Umbilical cord (tissue), 1 donor: ENCODE measurements at regions not wholly inside any gene's neighbourhood (a gene's known extent, or its start where the extent isn't known, plus 50 kb on each side); places are given as distances from the start of the nearest gene placed in this dataset.
A peak's percentile ranks its signal among the peaks of the same experiment; 100 is the strongest.
"Not testable (repeated sequence)": the region's sequence is repeated elsewhere in the genome, so short reads cannot be mapped to it uniquely, and the experiment has no call there.

Experiments used
- DNase-seq: peaks from one replicate; pipeline ENCODE4 v3.0.0-alpha.2; 2015; ENCODE audit warnings: low spot score

DNA sequence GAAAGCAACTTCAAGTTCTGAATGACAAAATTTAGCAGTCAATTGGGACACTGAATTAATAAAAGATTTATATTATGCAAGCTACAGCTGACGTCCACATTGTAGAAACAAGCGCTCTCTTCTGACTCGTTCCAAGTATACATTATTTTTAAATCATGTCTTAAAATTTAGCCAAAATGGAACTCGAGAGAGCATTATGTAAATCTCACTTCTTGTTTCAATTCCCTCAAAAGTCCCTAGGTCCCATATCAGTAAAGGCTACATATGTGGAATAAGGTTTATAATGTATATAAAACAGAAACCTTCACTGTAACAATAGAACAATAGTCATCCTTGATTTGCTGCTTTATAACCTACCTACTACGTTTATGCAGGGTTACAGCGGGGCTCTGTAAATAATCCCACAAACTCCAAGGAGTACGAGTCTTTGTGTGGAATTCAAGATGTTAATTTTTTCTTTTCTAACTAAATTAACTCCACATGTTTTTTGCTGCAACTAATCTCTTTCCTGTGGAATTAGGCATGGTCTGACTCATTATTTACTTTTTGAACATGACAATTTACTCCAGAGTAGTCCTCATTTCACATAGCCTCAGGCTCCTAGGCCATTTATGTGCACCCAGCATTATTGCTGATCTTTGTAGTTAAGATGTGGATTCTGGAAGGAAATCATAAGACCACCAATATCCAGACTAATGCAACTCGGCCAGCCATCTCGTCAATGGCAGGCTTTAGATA lies 785.1 kb downstream of the LTN1 start:
- DNase-seq = peak; percentile 69

DNA sequence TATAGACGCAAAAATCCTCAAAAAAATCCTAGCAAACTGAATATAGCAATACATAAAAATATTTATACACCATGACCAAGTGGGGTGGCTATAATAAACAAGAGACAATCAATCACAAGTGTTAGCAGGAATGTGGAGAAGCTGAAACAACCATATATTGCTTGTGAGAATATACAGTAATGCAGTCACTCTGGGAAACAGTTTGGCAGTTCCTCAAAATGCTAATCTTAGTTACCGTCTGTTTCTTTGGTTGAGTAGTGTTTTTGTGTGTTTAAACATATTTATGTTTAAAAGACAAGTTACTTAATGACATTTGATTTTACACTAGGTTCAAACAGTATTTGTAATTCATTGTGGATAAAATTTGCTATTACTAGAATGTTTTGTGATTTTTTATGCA lies 792.0 kb downstream of the LTN1 start:
- DNase-seq = peak; percentile 70

DNA sequence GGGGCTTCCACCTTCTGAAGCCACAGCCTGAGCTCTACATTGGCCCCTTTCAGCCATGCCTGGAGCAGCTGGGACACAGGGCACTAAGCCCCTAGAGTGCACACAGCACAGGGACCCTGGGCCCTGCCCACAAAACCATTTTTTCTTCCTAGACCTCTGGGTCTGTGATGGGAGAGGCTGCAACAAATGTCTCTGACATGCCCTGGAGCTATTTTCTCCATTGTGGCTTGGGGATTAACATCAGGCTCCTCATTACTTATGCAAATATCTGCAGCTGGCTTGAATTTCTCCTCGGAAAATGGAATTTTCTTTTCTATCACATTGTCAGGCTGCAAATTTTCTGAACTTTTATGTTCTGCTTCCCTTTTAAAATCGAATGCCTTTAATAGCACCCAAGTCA lies 795.7 kb downstream of the LTN1 start:
- no peak for DNase-seq

DNA sequence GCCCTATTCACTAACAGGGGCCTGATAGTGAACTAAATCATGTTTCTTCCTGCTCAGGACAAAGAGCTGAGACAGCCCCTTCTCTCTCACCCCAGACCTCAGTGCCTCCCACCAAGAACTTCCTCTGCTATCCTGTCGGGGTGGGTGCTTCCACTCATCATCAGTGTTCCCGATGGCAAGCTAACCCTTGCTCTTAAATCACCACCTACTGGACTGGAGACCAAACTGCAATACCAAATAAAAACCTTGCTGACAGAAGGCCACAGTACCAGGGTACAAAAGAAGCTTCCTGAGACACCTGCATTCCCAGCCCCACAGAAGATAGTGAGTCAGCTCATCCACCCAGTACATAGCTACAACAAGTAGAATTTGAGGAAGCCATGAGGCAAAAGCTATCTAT lies 799.5 kb downstream of the LTN1 start:
- no peak for DNase-seq

DNA sequence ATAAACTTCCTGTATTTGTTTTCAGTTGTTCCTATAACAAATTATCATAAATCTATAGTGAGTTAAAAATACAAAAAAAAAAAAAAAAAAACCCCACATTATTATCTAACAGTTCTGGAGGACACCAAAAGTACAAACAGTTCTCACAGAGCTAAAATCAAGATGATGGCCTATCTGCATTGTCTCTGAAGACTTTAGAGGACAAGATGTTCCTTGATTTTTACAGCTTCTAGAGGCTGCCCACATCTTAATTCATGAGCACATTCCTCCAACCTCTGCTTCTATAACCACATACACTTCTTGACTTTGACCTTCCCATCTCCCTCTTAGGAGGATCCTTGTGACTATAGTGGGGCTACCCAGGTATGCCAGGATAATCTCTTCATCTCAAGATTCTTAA lies 806.1 kb downstream of the LTN1 start:
- DNase-seq = no peak

DNA sequence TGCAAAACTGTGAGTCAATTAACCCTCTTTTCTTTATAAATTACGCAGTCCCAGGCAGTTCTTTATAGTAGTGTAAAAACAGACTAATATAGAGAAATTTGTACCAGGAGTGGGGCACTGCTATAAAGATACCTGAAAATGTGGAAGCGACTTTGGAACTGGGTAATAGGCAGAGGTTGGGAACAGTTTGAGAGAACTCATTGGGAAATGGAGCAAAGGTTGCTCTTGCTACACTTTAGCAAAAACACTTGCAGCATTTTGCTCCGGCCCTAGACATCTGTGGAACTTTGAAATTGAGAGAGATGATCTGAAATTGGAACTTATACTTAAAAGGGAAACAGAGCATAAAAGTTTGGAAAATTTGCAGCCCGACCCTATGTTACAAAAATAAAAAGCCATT lies 810.9 kb downstream of the LTN1 start:
- no peak for DNase-seq

DNA sequence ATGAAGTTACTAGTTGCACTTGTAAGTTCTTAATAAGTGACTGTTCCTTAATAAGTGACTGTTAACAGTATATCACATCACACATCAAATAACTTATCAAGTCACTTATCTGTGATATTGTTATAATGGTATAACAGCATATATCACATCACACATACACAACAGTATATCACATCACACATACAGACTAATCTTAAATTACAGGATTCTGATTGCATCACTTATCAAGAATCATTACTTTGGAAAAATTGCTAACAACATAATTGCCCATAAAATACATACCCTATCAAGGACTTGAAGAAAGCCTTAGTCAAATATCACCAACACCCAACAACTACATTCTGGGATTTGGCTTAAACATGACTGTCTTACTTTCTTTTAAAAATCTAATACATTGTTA lies 813.5 kb downstream of the LTN1 start:
- DNase-seq = no peak

DNA sequence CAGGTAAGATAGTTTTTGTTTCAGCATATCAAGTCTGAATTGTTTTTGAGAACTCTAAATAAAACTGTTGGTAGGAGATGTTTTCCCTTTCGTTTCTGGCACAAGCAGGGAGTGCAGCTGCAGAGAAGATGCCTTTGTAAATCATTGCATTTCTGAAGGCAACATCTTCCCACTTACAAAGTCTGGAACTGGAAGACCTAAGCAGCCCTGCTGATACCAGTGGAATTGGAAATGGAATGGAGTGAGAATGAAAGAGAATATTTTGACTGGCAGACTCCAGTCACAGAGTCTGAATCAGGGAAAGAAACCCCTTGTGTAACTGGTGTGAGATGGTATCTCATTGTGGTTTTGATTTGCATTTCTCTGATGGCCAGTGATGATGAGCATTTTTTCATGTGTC lies 815.6 kb downstream of the LTN1 start:
- no peak for DNase-seq

DNA sequence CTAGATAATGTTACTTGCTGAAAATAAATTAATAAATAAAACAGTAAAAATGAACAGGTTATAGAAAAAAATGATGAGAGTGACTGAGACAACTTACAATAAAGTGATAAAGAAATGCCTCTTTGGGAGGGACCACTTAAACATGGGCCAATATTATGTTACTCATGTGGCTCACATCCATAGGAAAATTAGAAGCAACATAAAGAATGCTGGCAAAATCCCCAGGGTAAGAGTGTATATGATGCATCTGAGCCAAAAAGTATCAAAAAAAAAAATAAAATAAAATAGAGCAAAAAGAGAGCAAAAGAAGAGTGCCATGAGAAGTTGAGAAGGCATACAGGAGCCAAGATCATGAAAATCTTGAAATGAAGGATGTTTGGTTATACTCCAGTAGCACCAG lies 818.0 kb downstream of the LTN1 start:
- peak; percentile 25 for DNase-seq

DNA sequence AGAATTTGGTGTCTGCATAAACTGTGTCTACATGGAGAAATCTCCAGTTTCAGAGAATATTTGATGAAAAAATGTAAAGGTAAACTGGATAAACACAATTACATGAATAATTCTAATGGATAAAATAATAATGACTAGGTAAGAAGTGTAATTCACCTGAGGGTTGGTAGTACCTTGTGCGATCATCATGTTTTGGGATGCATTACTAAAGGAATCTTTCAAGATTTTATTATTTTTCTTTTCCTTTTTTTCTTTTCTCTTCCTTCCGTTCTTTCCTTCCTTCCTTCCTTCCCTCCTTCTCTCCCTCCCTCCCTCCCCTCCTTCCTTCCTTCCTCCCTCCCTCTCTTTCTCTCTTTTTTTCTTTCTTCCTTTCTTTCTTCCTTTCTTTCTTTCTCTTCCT lies 818.7 kb downstream of the LTN1 start:
- no peak for DNase-seq

DNA sequence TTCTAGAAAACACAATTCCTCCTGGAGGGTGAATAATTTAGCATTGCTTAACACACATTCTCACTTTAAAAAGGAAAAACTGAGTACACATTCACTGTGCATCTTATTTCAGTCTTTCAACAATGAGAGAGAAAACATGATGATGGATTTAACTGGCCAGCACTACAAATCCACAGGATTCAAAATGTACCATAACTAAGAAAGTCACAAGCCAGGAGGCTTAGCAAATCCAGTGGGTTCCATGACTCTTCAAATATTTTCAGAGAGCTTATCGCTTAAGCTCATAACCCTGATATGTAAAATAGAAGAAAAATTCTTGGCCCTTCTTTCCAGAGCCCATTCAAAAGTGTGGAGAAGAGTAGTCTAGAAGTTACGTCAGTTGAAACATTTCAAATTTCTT lies 820.3 kb downstream of the LTN1 start:
- DNase-seq = peak; percentile 92

DNA sequence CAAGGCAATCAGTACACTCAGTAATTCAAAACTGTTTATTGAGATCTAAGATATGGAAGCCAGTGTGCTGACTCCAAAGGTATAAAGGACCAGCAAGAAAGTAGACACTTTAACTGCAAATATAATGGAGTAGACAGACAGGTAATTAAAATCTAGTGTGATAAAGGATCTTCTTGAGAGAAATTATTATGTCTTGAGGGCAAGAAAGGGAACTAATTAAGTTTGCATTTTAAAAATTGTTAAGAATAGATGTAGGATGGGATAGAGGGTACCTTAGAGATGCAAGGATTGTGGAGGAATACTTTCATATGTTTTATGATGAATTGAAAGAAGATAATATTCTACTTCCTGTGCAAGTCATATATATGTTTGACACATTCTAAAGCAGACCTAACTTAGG lies 825.3 kb downstream of the LTN1 start:
- DNase-seq = no peak

DNA sequence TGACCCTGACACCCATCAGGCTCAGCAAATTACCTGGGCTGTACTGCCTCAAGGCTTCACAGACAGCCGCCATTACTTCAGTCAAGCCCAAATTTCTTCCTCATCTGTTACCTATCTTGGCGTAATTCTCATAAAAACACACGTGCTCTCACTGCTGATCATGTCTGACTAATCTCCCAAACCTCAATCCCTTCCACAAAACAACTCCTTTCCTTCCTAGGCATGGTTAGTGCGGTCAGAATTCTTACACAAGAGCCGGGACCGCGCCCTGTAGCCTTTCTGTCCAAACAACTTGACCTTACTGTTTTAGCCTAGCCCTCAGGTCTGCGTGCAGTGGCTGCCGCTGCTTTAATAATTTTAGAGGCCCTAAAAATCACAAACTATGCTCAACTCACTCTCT lies 828.2 kb downstream of the LTN1 start:
- DNase-seq = not testable (repeated sequence)

DNA sequence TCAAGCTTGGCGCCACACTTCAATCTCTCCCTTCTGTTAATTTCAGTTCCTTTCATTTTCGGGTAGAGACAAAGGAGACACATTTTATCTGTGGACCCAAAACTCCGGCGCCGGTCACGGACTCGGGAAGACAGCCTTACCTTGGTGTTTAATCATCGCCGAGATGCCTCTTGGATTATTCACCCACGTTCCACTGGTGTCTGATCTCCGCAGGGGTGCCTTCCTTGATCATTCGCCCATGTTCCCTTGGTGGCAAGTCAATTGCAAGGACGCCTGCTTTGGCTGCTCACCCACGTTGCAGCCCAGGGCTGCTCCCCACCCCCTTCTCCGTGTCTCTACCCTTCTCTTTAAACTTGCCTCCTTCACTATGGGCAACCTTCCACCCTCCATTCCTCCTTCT lies 830.6 kb downstream of the LTN1 start:
- not testable (repeated sequence) for DNase-seq

DNA sequence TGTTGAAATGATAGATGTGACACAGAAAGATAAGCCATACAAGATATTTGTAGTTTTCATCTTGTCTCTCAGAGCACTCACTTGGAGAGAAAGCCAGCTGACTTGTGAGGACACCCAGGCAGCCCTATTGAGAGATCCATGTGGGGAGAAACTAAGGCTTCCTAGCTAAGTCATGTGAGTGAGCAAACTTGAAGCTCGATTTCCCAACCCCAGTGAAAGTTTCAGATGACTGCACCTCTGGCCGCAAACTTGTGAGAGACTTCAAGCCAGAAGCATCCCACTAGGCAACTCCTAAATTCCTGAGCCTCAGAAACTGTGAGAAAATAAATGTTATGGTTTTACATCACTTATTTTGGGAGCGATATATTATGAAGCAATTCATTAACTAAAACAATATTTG lies 832.3 kb downstream of the LTN1 start:
- no peak for DNase-seq

DNA sequence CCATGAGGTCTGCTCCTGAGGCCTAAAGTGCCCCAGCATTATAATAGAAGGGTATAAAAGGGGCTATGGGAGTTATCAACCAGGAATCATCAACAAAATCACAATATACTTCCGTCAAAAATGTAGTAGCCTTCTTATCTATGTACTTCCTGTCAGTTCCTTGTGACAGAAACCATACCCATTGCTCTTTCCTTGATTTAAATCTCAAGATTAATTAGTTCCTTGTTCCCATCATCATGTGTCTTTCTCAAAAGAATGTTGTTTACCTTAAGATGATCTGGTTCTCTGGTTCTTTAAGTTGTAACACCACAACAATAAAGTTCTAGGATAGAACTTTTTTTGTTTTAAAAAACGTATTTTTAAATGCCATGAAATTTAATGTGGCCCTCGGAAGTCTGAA lies 833.3 kb downstream of the LTN1 start:
- DNase-seq = peak; percentile 18

DNA sequence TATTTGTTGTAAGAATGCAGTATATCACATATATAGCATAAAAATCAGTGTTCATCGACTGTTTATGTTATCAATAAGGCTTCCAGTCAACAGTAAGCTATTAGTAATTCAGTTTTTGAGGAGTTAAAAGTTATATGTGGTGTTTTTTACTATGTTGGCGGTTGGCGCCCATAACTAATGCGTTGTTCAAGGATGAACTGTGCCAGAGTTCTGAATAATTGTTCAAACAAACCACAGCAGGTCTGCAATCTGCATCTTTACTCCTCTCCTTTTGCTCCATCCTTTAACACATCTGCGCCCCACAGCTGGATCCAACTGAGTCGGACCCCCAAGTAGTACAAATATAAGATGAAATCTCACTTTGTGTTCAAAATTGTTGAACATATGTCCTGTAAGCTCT lies 836.1 kb downstream of the LTN1 start:
- no peak for DNase-seq

DNA sequence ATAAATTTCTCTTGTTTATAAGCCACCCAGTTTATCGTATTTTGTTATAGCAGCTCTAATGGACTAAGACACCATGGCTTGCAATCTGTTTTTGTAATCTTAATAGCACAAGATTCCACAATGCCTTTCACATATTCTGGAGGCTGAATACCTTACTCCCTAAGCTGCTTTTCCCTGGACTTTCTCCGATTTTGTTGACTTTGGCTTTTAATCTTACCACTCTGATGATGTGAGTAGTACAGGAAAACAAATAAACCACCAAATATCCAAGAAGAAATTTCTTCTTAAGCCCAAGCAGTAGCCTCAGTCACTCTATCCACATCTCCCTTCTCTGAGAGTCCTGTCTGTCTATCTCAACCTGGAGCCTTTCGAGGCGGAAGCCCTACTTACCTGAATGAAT lies 838.6 kb downstream of the LTN1 start:
- no peak for DNase-seq

DNA sequence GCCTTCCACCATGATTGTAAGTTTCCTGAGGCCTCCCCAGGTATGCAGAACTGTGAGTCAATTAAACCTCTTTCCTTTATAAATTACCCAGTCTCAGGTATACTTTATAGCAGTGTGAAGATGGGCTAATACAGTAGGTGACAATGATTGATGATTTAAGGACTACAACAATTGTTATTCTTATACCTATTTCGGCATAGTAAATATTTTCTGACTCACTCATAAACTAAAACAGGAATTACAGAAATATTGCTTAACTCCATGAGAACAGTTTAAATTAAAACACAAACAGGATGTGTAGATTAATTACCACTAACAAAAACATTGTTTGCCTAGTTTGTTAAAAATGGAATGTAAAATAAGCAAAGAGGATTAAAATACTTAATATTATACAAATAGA lies 839.9 kb downstream of the LTN1 start:
- no peak for DNase-seq

DNA sequence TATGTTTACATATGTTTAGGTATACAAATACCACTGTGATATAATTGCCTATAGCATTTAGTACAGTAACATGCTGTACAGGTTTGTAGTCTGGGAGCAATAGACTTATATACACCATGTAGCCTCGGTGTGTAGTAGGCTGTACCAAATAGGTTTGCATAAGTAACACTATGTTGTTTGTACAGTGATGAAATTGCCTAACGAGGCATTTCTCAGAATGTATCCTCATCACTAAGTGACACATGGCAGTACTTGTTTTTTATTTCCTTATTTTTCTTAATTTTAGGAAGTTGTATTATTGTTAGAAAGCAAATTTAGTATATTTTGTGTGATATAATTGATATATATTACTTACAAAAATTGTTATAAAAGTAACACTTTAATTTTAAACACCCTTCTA lies 840.9 kb downstream of the LTN1 start:
- DNase-seq = no peak

DNA sequence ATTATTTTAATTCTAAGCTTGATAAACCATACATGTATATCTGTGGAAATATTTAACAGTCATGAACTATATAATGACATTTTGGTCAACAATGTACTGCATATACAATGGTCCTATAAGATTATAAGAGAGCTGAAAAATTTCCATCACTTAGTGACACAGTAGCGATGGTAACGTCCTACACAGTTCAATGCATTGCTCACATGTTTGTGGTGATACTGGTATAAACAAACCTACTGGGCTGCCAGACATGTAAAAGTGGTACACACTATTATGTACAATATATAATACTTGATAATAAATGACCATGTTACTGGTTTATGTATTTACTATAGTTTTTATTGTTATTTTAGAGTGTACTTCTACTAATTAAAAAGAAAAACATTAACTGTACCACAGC lies 841.9 kb downstream of the LTN1 start:
- DNase-seq = no peak

DNA sequence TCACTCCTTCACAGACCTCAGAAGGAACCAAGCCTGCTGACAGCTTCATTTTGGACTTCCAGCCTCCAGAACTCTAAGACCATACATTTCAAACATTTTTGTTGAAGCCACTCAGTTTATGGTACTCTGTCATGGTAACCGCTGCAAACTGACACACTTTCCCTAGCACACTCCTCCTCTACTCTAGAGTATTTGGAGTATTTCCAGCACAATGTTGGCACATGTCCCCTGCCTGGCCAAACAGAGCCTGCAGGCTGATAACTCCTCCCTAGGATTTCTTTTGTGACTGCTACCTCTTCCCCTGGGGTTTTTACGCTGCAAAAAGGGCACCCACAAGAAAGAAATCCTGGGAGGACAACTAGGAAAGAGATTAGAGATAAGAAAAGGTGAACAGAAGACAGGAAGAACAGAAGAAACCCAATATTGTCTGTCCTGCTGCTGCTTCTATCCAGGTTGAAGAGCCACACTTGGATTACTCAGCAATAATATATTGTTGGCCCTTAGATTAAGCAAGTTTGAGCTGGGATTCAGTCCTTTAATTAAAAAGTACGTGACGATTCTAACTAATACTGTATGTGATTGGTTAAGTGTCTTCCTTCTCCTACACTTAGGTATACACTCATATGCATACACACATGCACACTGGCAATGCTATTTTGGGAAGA lies 844.1 kb downstream of the LTN1 start:
- DNase-seq = no peak

DNA sequence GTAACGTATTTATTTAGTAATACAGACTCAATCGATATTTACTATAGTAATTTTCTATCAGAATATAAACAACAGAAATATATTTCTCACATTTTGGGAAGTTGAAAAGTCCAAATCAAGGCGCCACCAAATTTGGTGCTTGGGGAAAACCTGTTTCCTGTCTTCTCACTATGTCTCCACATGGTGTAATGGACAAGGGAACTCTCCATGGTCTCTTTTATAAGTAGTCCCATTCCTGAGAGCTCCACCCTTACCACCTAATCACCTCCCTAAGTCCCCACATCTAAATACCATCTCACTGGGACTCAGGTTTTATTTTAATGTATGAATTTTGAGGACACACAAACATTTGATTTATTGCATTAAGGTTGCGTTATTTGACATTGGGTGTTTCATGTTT lies 848.0 kb downstream of the LTN1 start:
- DNase-seq = no peak

DNA sequence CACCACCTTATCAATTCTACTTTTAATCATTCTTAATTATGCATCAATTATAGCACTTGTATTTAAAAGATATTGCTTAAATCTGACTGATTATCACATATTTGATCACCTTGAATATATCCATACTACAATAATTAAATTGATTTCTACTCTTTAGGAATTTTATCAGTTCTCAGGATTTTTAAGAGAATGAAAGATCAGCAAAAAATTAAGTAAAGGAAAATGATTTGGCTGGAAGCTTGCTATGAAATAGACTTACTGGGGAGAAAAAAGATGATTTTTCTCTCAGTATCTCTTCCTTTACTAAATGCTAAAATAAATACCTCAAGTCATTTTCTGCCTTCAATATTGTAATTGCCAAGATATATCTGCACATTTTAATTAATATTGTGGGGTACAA lies 848.6 kb downstream of the LTN1 start:
- DNase-seq = no peak
